RPMI7951 (cell line): ENCODE measurements at regions not wholly inside any gene's neighbourhood (a gene's known extent, or its start where the extent isn't known, plus 50 kb on each side); places are given as distances from the start of the nearest gene placed in this dataset.
A peak's percentile ranks its signal among the peaks of the same experiment; 100 is the strongest.

Source experiments
- DNase-seq: peaks from one replicate; pipeline ENCODE4 v3.0.0-alpha.2; 2012; ENCODE audit warnings: low read depth

GRCh38 chr16:9297437-9298113, 206.1 kb downstream of the HAPSTR1 start:
- DNase-seq: peak; percentile 31

DNA sequence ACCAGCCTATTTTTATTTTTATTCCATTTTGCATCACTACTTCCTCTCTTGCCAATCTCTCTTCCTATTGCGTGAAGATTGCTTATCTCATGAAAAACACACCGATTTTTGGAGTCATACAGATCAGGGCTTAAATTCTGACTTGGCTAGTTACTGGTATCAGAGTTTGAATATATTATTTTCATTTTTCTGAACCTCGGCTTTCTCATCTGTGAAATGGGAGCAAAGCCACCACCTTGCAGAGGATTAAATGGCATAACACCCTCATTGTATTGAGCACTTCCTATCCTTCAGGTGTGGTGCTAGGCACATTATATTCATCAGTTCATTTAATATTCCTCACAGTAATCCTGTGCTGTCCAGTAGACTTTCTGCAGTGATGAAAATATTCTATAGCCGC, 208.8 kb downstream of the HAPSTR1 start:
- no peak for DNase-seq

- DNase-seq: no peak
Measured at GRCh38 chr16:9302072-9302471, 210.6 kb downstream of the HAPSTR1 start.

GRCh38 chr16:9306753-9307152, 215.3 kb downstream of the HAPSTR1 start:
- DNase-seq: no peak

GRCh38 chr16:9307446-9307845, 216.0 kb downstream of the HAPSTR1 start:
- DNase-seq: no peak

GRCh38 chr16:9308356-9308801, 216.9 kb downstream of the HAPSTR1 start:
- no peak for DNase-seq

- DNase-seq: no peak
Measured at GRCh38 chr16:9308850-9309249, 217.4 kb downstream of the HAPSTR1 start.

GRCh38 chr16:9309844-9310243, 218.4 kb downstream of the HAPSTR1 start:
- no peak for DNase-seq

DNA sequence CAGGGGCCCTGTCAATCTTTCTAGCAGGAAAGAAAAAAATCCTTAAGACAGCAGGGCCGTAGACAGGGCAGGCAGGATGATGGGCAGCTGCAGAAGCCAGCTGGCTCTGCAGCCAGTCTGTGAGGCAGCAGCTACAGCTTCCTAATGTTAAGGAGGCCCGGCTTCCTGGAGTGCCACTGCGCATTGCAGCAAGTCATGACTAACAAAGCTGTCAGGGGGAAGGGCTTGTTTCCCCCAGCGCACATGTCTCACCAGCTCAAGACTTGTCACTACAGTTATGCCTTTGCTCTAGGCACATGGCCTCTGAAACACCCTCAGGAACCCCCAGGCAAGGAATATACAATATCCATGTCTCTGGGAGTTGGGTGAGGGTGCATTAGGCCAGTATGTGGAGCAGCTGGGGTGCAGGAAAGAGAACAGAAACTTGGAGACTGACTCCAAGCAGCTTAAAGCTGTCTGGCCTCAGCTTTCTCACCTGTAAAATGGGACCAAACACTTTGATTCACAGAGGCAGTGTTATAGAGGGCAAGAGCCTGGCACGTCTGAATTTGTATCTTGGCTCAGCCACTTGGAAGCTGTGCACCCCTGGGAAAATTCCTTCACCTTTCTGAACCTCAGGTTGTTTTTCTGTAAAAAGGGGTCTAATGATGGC, 220.0 kb downstream of the HAPSTR1 start:
- peak; percentile 3 for DNase-seq

DNA sequence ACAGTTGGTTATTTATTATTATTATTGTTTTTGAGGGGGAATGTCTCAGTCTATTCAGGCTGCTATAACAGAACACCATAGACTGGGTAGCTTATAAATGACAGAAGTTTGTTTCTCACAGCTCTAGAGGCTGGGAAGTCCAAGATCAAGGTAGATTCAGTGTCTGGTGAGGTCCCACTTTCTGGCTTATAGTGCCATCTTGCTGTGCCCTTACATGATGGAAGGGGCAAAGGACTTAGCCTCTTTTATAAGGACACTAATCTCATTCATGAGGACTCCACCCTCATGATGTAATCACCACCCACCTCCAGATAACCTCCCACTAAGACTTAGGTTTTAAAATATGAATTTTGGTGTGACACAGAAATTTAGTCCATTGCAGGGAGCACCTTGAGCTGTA, 224.6 kb downstream of the HAPSTR1 start:
- DNase-seq: no peak

DNA sequence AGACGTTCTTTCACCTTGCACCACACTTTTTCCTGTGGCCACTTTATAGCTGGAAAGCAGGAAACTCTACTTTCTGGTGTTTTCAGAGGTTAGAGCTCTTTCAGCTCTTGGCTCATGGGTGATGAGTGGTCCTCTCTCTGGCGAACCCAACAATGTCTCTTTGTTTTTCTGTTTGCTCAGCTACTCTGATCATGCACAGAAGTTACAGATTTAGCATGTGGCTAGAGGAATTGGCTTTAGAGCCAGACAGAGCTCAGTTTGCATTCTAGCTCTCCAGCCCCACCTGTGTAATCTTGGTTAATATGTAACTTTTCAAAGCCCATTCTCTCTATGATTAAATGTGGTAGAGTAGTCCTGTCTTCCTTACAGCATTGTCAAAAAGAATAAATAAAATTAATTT, 225.2 kb downstream of the HAPSTR1 start:
- no peak for DNase-seq

DNA sequence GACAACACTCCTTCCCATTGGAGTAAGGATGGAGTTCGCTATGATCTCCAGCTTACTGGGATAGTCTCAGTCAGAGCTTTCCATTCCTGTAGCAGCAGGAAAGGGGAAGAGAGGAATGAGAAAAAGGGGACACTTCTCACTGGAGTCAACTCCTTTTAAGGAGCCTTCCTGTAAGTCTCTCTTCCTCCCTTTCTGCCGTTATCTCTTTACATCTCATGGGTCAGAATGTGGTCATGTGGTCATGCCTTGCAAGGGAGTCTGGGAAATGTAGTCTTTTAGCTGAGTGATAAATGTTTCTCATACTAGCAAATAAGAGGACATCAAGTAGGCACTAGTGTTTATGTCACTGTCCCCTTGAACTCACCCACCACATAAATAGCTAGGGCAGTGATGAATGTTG, 227.3 kb downstream of the HAPSTR1 start:
- no peak for DNase-seq

DNA sequence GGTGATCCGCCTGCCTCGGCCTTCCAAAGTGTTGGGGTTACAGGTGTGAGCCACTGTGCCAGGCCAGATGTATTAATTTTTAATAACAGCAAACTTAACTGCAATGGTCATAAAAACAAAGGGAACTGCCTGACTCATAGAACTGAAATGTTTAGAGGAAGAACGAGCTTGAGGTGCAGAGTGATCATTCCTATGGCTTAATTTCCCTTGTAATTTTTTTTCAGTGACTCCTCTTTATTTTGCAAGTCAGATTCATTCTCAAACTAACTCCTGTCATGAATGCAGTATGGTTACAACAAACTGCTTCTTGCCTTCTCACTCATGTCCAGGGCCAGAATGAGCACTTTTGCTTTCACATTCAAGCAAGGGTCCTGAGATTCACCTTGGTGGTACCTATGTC, 231.3 kb downstream of the HAPSTR1 start:
- no peak for DNase-seq

DNA sequence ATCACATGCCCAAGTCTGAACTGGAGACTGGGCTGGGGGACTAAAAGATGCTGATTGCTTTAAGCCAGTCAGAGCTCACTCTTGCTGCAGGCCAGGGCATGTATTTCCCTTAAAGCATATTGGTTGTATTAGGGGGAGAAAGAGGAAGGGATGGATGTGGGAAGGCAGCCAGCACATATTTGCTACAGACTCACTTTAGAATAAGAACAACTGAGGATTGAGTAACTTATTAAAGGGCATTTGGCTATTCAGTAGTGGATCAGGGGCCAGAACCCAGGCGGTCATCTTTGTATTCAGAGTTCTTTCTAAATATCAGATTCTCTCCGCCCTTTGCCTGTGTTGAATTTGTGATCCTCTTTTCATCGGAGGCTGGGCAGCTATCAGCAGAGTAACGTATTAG, 231.7 kb downstream of the HAPSTR1 start:
- DNase-seq: no peak

GRCh38 chr16:9327253-9327652, 235.8 kb downstream of the HAPSTR1 start:
- no peak for DNase-seq

GRCh38 chr16:9328411-9328810, 237.0 kb downstream of the HAPSTR1 start:
- no peak for DNase-seq

DNA sequence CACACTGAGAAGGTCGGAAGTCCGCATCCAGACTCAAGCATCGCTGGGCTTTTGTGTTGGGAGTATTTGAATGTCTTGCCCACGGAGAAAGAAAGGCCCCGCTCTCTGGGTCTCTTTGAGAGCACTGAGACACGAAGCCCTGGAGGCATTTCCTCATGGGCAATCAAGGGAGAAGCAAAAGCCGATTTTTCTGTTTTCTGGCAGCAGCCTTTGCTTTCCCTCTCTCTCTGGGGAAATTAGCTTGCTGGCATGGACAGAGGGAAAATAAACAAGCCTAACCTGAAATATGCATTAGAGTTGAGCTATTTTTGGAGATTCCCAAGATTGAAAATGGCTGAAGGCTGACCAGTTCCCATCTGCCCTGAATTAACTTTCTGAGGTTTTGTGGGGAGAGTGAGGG, 238.7 kb downstream of the HAPSTR1 start:
- no peak for DNase-seq

- no peak for DNase-seq
Measured at GRCh38 chr16:9331503-9331902, 240.1 kb downstream of the HAPSTR1 start.

DNA sequence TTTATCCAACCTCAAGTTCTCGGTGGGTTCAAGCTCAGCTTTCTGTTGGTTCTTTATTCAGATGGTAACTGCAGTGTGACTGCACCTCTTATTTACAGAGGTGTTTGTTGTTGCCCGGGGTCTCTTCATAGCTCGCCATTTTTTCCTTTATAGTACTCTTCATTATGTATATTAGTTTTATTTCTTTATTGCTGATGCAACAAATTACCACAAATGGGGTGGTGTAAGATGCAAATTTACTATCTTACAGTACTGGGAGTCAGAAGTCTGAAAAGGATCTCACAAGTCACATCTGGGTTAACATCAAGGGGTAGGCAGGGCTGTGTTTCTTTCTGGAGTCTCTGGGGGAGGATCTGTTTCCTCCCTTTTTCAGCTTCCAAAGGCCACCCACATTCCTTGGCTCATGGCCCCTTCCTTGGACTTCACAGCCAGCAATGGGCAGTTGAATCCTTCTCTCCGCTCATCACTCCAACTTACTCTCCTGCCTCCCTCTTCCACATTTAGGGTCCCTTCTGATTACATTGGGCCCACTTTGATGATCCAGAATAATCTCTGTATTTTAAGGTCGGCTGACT, 241.2 kb downstream of the HAPSTR1 start:
- no peak for DNase-seq

DNA sequence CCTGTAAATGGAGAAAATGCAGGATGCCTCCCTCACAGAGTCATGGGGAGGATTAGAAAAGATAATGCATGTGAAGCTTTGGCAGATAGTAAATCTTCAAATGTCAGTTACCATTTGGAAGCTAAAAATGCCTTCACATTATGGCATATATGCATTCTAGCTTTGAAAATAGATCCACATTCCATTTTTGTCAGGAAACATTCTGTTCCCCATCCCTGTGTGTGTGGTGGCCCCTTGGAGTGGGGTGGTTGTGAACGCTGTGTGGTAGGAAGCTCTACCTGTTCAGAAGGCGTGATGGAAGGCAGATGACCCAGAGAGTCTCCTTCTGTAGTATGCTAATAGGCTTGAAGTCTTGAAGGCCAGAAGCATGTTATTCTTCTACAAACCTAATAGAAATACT, 242.0 kb downstream of the HAPSTR1 start:
- no peak for DNase-seq

DNA sequence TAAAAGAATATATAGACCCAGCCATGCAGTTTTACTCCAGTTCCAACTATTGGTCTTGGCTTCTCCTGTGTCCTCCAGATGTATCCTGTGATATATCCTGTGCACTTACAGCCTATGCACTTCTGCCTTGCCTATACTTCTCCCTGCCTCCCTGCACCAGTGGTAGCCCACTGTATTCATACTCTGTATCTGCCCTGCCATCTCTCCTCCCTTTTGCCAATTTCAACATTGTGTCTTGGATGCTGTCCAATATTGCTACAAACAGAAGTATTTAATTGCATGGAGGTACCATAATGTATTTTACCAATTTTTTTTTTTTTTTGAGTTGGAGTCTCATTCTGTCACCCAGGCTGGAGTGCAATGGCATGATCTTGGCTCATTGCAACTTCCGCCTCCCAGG, 242.7 kb downstream of the HAPSTR1 start:
- DNase-seq: no peak

GRCh38 chr16:9337308-9338032, 246.0 kb downstream of the HAPSTR1 start:
- DNase-seq: no peak

DNA sequence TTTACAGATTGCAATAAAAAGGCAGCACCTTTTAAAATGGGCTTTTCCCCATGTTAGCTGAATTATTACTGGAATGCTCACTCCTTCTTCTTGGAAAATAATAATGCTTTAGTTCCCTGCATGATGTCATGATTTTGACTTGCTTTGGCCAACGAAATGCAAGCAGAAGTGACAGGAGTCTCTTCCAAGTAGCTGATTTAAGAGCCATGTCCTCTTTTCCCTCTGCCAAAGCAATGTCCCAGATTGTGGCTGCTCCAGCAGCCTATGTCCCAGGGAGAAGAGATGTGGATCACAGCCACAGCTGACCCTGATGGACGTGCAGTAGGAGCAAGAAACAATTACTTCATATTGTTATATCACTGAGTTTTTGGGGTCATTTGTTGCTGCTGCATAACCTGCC, 246.6 kb downstream of the HAPSTR1 start:
- no peak for DNase-seq
